ENCODE measurements at regions not wholly inside any gene's neighbourhood (a gene's known extent, or its start where the extent isn't known, plus 50 kb on each side); places are given as distances from the start of the nearest gene placed in this dataset.
A peak's percentile ranks its signal among the peaks of the same experiment; 100 is the strongest.

GRCh38 chr6:133701633-133702331, 187.1 kb upstream of the TCF21 start (continued):
- TF ChIP-seq PBX2 (CRISPR knock-in tag; IDR thresholded peaks at IDR 0.05; ENCODE audit: low read depth) (0 out of 2 replicates have a peak, but pooled peaks have one; percentile 10), PBX2 (tag; conservative IDR thresholded peaks at IDR 0.05; ENCODE audit: low read depth) (peak; percentile 92), DDX20 (tag; IDR thresholded peaks at IDR 0.05; ENCODE audit: low read depth) (no peak), ELF1 (tag; IDR thresholded peaks at IDR 0.05) (peak; percentile 47), ZKSCAN3 (CRISPR knock-in tag; IDR thresholded peaks at IDR 0.05) (no peak), SIRT6 (IDR thresholded peaks at IDR 0.05; ENCODE audit: low read depth, low read length) (no peak), CAMTA2 (CRISPR knock-in tag; conservative IDR thresholded peaks at IDR 0.05) (no peak), FOXA3 (CRISPR knock-in tag; conservative IDR thresholded peaks at IDR 0.05 in 1 of 2, IDR thresholded peaks at IDR 0.05 in 1 of 2) (peak; percentile 81 to 92), ZHX1 (conservative IDR thresholded peaks at IDR 0.05; ENCODE audit: low read length) (no peak), ZNF609 (CRISPR knock-in tag; IDR thresholded peaks at IDR 0.05; ENCODE audit: borderline replicate concordance) (peak; percentile 99; the same call in 1 of the 2 replicates), KDM1A (IDR thresholded peaks at IDR 0.05) (peak; percentile 95 to 98)
- TF ChIP-seq, protein P1, sequence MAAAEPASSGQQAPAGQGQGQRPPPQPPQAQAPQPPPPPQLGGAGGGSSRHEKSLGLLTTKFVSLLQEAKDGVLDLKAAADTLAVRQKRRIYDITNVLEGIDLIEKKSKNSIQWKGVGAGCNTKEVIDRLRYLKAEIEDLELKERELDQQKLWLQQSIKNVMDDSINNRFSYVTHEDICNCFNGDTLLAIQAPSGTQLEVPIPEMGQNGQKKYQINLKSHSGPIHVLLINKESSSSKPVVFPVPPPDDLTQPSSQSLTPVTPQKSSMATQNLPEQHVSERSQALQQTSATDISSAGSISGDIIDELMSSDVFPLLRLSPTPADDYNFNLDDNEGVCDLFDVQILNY (CRISPR knock-in tag; IDR thresholded peaks at IDR 0.05): no peak
- TF ChIP-seq, protein P2, sequence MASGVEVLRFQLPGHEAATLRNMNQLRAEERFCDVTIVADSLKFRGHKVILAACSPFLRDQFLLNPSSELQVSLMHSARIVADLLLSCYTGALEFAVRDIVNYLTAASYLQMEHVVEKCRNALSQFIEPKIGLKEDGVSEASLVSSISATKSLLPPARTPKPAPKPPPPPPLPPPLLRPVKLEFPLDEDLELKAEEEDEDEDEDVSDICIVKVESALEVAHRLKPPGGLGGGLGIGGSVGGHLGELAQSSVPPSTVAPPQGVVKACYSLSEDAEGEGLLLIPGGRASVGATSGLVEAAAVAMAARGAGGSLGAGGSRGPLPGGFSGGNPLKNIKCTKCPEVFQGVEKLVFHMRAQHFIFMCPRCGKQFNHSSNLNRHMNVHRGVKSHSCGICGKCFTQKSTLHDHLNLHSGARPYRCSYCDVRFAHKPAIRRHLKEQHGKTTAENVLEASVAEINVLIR (CRISPR knock-in tag; IDR thresholded peaks at IDR 0.05): peak; percentile 63

Measured in K562 (cell line).